ENCODE measurements at regions not wholly inside any gene's neighbourhood (a gene's known extent, or its start where the extent isn't known, plus 50 kb on each side); places are given as distances from the start of the nearest gene placed in this dataset.

DNA sequence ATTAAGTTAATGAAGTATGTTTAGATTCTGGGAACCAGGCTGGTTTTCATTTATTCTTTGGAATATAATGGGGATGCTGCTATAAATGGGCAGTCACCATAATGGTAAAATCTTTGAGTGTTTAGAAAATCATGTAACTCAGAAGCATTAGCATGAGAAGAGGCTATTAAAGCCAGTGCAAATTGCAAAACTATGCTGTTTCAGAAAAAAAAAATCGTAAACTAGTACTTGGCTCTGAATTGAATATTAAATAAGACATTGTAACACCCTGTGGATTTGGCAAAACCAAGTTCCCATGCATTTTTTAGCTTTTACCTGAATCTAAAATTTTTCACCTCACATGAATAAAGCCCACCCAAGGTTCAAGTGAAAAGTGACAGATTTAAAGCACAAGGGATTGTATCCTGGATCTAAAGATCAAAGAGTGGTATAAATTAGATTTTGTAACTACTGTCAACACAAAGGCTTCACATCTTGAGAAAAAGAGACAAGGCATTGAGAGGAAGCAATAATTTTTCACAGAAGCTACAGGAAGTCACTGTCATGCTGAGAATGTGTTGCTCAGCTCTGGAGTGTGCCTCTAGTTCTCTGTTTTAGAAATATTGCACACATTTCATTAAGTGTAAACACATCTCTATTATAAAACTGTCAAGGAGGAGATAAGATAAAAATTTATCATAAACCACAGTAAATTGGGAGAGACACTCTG, 142.2 kb downstream of the ABCA8 start:
- DNase-seq (ENCODE audit: low read depth), result no peak

DNA sequence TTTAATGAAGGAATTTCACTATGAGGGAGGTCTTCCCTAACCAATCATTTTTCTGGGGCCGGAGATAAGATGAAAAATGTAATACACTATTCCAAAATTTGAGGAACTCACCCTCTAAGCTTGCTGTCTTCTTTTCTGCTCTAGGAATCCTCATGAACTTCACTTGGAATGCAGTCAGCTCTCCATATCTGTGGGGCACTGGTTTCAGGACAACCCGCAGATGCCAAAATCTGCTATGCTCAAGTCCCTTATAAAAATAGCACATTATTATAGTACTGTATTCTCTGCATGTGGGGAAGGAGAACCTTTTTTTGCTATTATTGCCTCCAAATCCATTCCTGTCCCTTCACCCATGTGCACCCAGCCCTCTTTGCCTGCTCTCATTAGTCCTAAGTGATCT, 146.0 kb downstream of the ABCA8 start:
- DNase-seq (ENCODE audit: low read depth), result no peak

DNA sequence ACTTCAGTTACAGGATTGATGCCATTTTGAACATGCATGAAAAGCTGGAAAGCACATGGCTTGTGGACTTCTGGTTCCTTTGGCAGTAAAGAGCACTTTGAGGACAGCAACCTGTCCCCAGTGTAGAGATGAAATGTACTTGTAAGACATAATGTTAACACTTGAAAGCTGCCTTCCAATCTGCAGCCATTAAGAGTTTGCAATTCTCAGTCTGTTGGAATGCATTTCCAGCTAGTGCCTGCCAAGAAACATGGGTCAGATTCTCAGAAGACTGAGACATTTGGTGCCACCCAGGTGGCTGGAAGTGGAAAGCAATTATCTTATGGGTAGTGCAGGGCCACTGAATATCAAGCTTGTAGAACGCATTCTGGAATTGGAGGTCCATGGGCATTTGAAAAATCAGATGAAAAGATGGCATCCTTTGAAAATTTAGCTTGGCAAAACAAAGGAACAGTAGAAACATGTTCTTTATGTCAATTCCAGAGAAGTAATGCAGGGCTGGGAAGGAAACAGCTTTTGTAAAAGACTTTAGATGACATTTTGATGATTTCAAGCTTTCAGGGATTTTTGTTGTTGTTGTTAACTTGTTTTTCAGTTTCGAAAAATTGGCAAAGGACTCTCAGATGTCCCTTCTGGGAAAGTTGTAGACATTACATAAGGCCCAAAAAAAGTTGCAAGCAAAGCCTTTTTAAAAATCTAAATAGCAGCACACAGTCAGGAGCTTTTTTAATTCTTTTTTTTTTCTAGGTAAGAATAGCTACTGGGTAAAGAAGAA, 147.0 kb downstream of the ABCA8 start:
- DNase-seq (ENCODE audit: low read depth), result no peak

DNA sequence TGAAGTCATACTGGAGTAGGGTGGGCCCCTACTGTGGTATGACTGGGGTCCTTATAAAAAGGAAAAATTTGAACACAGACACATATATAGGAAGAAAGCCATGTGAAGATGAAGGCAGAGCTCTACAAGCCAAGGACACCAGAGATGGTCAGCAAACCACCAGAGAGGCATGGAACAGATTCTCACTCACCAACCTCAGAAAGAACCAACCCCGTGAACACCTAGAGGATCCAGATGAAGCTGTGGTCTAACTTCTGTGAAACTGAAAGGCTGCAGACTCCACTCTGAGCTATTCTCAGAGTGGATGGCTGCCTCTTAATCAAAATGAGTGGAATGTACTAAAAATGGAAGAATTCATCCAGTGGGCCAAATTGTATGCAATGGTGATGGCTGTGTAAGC, 149.6 kb downstream of the ABCA8 start:
- DNase-seq (ENCODE audit: low read depth), result no peak

DNA sequence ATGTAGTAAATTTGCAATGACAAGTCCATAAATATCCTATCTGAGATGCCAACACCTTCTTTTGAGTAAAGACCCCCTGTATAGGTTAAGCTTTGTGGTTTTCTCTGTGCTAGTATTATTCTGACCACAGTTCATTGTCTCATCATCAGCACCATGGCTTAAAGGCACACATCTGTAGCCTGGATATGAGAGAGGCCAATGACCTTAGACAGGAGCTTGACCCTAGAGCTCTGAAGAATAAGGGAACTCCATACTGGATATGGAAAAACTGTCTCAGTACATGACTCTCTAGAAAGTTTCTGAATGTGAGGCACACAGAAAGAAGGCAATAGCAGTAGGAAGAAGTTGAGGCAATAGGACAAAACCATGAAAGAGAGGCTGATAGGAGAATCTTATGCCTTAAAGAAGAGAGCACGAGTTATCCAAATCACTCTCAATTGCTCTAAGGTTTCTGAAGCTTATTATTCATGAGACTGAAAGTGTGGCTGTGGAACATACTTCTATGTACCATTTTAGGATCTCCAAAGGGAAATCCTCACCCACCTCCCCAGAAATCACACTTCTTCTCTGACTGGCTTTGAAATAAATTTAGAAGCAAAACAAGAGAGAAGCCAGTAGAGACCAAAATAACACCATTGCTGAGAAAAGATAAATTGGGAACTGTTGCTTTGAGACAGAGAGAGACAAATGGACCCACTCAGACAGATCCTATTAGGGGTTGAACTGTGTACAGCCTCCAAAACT, 150.2 kb downstream of the ABCA8 start:
- no peak for DNase-seq (ENCODE audit: low read depth)

DNA sequence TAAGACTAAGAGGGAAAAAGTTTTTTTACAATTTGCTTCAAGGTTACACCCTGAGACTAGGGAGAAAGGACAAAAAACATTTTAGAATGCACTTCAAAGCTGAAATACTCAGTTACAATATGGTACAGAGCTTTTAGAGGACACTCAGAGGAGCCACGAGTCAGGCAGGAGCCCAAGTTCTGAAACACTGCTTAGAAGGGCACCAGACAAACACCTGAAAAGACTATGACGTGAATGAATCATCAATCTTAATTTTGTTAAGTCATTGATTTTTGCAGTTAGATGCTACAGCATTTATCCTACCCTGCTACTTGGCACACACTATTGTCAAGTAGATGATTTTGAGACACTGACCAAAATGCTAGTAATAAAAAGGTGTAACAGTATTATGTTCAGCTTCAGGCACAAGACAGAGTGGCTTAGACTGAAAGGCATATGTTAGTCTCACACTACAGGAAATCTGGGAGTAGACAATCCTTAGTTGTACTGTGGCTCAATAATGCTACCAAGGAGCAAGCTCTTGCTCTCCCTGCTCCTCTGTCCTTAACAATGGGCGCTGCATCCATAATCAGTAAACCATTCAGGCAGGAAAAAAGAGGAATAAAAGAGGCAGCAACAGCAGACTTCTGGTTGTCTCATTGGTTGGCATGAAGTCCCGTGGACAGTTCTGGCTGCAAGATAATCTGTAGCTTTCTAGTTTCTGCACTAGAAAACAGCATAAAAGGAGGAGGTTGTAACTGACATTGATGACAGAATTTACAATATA, 151.8 kb downstream of the ABCA8 start:
- DNase-seq (ENCODE audit: low read depth), result no peak

DNA sequence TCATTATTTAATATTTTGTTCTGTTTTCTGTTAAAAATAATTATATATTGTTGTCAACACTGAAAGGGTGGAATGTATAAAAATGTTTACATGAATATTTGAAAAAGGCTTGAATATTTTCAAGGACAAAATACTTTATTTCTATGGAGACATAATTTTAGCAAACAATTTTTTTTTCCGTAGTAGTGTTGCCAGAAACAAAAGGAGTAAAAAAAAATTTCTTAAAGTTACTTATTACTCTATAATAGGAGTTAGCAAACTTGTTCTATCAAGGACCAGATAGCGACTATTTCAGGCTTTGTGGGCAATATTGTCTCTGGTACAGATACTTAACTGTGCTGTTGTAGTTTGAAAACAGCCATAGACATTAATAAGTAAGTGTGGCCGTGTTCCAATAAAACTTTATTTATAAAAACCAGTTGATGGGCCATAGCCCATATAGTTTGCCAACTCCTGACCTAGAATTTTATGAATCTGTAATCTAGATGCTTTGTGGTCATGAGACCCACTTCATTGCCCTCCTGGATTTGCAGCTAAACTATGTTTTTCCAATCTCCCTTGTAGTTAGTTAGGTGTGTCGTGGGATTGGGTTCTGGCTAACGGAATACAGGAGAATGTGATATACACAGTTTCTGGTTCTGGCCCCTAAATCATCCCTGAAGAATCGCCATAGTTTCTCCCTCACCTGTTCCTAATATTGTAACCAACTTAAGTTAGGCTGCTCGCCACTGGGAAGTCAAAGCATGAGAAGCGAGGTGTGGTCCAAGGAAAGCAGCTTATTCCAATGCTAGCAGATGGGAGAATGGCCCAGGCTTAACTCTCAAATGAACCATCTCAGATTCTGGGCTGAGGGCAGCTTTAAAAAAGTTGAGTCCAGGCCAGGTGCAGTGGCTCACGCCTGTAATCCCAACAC, 153.6 kb downstream of the ABCA8 start:
- no peak for DNase-seq (ENCODE audit: low read depth)

DNA sequence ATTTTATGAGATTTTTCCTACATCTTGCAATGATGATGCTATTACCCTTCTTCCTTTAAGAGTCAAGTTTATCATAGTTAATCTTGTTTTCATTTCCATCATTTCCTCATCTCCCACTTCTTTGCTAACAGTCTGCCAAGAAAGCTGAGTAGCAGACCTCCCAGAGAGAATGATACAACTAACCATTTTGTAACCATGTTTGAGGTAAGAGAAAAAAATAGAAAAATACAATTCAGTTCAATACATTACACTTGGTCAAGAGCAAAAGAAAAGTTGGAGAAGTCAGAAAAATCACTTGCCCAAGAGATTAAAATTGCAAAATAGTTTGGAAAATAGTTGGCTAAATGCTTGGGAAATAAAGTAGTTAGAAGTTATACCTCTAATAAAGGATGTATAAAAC, 154.4 kb downstream of the ABCA8 start:
- DNase-seq (ENCODE audit: low read depth), result no peak

DNA sequence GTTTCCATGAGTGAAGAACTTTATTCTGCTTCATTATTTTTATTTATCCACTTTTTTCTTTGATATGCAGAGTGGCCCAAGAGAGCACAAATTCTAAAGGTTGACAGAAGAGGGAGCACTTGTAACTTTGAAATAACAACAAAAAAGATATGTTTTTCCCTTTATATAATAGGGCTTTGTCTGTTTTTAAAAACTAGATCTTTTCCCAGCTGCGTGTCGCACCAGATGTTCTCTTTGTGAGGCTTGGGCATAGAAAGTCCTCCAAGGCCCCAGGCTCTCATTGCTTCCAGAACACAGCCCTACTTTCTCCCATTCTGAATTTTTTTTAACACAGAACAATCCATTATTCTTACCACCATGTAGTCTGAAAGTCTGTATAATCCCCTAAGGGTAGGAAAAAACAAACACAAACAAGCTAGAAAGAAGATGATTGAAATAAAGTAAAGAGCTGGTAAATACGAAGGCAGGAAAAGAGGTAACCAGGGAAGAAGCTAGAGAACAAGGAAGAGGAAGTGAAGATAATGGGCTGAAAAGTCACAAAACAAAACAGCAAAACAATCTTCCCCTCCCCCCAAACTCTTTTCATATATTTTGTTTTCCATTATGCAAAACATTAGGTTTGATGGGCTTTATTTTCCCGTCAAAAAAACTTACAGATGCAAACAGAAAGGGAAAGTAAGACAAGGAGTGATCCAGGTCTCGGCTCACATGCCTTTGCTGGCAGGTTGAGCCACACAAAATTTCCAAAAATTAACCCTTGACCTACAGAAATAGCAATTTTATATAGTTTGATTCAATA, 160.4 kb downstream of the ABCA8 start:
- DNase-seq (ENCODE audit: low read depth), result peak; percentile 58

DNA sequence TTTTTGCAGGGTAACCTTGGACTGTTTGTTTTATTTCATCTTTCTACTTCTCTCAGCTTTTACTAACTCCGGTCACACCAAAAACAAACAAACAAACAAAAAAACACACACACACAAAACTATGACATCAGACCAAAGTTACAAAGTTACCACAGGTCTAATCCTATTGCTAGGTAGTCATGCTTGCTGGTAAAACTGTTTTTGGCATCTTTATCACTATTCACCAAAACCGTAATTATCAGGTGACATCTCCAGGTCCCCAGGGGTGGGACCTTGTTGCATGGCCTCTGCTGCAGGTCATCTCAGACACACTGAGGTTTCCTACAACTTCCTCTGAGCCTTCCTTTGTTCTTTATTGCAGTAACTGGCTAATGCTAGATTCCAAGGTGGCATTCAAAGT, 162.3 kb downstream of the ABCA8 start:
- no peak for DNase-seq (ENCODE audit: low read depth)

DNA sequence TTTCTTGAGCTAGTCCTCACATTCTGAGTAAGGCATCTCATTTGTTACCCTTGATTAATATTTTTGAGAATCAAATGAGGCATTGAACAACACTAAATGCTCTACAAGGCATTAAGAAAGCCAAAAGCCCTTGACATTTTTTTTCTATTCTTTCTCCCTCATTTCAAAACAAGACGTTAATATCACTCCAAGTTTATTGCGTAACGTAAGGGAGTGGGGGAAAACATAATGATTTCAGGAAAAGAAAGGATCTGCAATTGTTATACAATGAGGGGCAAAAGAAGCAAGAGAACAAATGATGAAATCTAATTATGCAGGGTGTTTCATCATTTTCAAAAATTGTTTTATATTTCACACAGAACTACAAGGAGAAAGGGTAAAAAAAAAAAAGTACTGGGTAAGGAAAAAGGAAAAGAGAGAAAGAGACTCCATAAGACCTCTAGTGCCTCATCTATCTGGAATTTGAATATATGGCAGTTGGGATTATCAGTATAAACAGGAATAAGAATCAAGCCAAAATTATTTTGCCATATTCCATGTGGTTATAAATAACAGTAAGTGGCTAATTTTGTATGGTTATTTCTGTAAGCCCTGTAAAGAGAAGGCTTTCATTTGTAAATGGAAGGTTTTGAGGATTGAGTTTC, 163.0 kb downstream of the ABCA8 start:
- DNase-seq (ENCODE audit: low read depth), result peak; percentile 49

DNA sequence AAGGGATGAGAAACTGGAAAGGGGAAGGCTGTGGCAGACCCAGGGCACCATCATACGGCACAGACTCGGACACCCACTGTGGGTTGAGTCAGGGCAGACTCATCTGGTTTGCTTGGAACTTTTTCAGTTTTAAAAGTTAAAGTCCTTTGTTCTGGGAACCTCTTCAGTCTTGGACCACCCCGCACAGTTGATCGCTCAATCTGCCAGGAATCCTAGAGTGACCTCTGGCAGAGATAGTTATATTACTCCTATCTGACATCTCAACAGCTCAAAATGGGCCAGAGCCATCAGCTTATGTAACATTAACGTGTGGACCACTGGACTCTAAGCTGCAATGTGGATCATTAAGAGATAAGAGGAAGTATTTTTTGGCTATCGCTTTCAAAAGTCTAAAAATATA, 164.3 kb downstream of the ABCA8 start:
- no peak for DNase-seq (ENCODE audit: low read depth)

DNA sequence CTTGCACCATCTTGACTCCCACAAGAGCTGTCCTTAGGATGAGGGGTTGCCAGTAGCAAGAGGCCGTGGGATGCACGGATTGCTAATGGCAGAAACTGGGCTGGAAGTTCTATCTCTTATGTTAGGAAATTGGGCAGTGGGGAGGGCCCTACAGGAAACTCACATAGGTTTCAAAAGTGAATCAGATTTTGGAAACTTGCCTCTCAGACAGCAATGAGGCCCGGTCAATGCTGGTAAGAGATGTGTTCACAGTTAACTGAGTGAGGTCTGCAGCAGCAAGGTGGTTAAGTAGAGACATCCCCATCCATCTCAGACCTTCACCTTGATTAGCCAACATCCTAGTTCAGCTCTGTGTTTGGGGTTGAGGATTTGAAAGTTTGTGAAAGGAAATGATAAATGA, 164.7 kb downstream of the ABCA8 start:
- DNase-seq (ENCODE audit: low read depth), result no peak

DNA sequence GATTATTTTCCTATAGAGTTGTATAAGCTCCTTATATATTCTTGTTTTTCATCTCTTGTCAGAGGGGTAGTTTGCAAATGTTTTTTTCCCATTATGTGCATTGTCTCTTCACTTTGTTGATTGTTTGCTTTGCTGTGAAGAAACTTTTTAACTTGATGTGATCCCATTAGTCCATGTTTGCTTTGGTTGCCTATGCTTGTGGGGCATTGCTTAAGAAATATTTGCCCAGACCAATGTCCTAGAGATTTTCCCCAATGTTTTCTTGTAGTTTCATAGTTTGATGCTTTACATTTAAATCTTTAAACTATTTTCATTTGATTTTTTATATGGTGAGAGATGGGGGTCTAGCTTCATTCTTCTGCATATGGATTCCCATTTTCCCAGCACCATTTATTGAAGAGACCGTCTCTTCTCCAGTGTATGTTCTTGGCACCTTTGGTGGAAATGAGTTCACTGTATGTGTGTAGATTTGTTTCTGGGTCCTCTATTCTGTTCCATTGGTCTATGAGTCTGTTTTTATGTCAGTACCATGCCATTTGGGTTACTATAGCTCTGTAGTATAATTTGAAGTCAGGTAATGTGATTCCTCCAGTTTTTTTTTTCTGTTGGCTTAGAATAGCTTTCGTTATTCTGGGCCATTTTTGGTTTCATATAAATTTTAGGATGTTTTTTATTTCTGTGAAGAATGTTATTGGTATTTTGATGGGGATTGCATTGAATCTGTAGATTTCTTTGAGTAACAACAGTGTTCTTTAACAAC, 165.8 kb downstream of the ABCA8 start:
- no peak for DNase-seq (ENCODE audit: low read depth)

DNA sequence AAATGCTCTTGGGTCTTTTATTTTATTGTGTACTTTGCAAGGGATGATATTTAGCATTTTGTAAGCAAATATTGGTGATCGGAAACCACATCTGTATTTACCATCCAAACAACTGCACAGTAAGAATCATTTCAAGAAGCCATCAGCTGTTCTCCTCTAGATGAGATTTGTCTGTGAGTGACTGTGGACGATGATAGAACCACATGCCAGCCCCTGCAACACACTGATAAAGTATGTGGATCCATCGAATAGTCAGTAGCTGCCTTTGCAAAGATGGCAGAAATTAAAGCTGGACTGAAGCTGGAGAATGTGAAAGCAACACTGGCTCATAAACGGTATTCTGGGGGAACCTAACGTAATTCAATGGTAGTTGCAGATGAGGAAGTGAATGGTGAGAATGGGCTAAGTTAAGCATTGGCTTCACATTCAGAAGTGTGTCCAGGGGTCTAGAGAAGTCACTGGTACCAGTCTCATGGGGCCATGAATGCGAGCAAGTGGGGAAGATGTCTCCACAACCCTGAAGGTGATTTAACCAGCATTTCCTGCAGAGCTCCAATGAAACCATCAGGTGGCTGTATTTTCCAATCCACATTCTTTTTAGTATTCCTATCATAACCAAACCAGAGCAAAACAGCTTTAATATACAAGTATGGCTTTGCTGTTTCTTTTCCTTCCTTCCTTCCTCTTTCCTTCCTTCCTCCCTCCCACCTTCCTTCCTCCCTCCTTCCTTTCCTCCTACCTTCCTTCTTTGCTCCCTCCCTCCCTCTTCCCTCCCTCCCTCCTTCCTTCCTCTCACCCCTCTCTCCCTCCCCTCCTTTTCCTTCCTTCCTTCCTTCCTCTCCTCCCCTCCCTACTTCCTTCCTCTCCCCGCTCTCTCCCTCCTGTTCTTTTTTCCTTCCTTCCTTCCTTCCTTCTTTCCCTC, 169.4 kb downstream of the ABCA8 start:
- no peak for DNase-seq (ENCODE audit: low read depth)

DNA sequence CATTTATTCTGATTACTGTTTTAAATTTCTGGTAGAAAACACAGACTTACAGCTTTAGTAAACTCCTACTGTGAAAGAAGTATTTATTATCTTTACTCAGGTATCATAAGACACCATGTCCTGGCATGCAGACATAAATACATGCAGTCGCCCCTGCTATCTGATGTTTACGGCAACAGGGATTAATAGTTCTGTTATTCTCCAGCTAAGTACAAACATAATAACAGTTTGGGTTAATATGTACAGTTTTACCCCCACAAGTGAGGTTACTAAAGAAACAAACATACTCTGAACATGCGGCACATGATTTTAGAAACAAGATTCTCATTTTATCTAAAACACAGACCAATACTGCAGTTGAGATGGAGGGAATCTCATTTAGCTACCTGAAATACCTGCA, 170.8 kb downstream of the ABCA8 start:
- no peak for DNase-seq (ENCODE audit: low read depth)

DNA sequence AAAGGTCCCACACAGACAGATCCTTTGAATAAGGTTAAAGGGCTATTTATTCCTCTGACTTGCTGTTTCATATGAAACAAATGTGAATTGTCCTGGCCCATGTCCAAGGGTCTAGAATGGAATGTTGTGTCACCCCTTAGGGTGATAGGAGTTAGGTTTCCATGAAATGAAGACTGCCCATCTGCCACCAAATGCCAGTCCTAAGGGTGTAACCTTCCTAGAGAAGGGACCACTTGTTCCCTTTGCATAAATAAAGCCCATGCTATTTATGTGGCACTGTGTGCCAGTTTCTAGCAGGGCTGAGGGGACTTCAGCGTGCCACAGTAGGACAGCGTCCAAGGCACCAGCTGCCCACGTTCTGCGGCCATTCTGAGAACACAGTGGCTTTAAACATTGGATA, 171.3 kb downstream of the ABCA8 start:
- no peak for DNase-seq (ENCODE audit: low read depth)

DNA sequence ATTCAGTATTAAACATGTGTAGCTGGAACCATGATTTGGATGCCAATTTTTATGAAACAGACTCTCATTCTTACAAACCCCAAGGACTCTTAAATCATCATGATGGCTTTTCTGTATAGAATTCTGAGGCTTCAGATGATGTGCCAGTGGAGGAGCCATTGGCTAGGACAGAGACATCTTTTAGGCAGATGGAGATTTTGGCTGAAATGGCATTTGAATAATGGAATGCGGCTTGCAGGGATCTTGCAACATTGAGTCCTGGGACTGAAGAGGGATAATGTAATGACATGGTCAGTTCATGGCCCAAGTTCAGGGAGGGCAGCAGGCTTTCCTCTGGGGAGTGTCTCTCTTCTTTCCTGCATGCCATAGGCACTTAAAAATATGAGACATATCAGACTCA, 172.4 kb downstream of the ABCA8 start:
- DNase-seq (ENCODE audit: low read depth), result peak; percentile 64

Data from stromal cell of bone marrow (primary cell).